HPDE6-E6E7 (cell line): ENCODE measurements at regions not wholly inside any gene's neighbourhood (a gene's known extent, or its start where the extent isn't known, plus 50 kb on each side); places are given as distances from the start of the nearest gene placed in this dataset.

Experiments used
- DNase-seq: peaks from one replicate; pipeline ENCODE4 v3.0.0; 2011; ENCODE audit warnings: missing footprints; ENCODE audit errors: extremely low spot score

- peak; percentile 40 for DNase-seq
Measured at GRCh38 chr4:125140966-125141495, 173.7 kb upstream of the FAT4 start.

- no peak for DNase-seq
Measured at GRCh38 chr4:125135652-125136051, 179.1 kb upstream of the FAT4 start.

- DNase-seq: no peak
Measured at GRCh38 chr4:125132729-125133128, 182.0 kb upstream of the FAT4 start.

GRCh38 chr4:125131891-125132680 lies 182.7 kb upstream of the FAT4 start:
- DNase-seq: no peak

- DNase-seq: no peak
Measured at GRCh38 chr4:125125276-125125675, 189.5 kb upstream of the FAT4 start.

GRCh38 chr4:125123570-125124109 lies 191.1 kb upstream of the FAT4 start:
- DNase-seq: no peak

GRCh38 chr4:125121581-125121980 lies 193.2 kb upstream of the FAT4 start:
- no peak for DNase-seq

GRCh38 chr4:125116431-125116830 lies 198.3 kb upstream of the FAT4 start:
- DNase-seq: no peak

- peak; percentile 5 for DNase-seq
Measured at GRCh38 chr4:125115941-125116340, 198.8 kb upstream of the FAT4 start.

- DNase-seq: no peak
Measured at GRCh38 chr4:125115476-125115875, 199.3 kb upstream of the FAT4 start.

- DNase-seq: no peak
Measured at GRCh38 chr4:125112536-125112935, 202.2 kb upstream of the FAT4 start.

GRCh38 chr4:125111323-125111722 lies 203.4 kb upstream of the FAT4 start:
- DNase-seq: no peak

GRCh38 chr4:125105561-125105960 lies 209.2 kb upstream of the FAT4 start:
- DNase-seq: no peak

- DNase-seq: no peak
Measured at GRCh38 chr4:125104616-125105015, 210.1 kb upstream of the FAT4 start.

- peak; percentile 16 for DNase-seq
Measured at GRCh38 chr4:125101719-125102118, 213.0 kb upstream of the FAT4 start.

GRCh38 chr4:125097729-125098128 lies 217.0 kb upstream of the FAT4 start:
- DNase-seq: no peak

GRCh38 chr4:125096662-125097061 lies 218.1 kb upstream of the FAT4 start:
- no peak for DNase-seq

GRCh38 chr4:125091541-125091940 lies 223.2 kb upstream of the FAT4 start:
- DNase-seq: no peak

GRCh38 chr4:125091101-125091500 lies 223.7 kb upstream of the FAT4 start:
- no peak for DNase-seq

GRCh38 chr4:125084608-125085007 lies 230.1 kb upstream of the FAT4 start:
- no peak for DNase-seq

- no peak for DNase-seq
Measured at GRCh38 chr4:125082729-125083417, 231.9 kb upstream of the FAT4 start.

- DNase-seq: no peak
Measured at GRCh38 chr4:125072269-125072668, 242.5 kb upstream of the FAT4 start.

- peak; percentile 5 for DNase-seq
Measured at GRCh38 chr4:125070861-125071260, 243.9 kb upstream of the FAT4 start.
